ENCODE measurements at regions not wholly inside any gene's neighbourhood (a gene's known extent, or its start where the extent isn't known, plus 50 kb on each side); places are given as distances from the start of the nearest gene placed in this dataset.

GRCh38 chr10:105993609-105994008 is 1170.9 kb downstream of the SORCS1 start:
- in situ Hi-C loops (cut with MboI; ENCODE audit: low pct_unique_long_range_greater_than_20kb, low sequenced_read_pairs, unreplicated experiment): no loop called here
- DNase-seq (ENCODE audit: low spot score): no peak
- TF ChIP-seq CTCF (IDR thresholded peaks at IDR 0.05; ENCODE audit: extremely low read depth, insufficient read depth, missing control alignments): no peak

- no peak for TF ChIP-seq CTCF (IDR thresholded peaks at IDR 0.05; ENCODE audit: extremely low read depth, insufficient read depth, missing control alignments)
- DNase-seq (ENCODE audit: low spot score): no peak
- in situ Hi-C loops (cut with MboI; ENCODE audit: low pct_unique_long_range_greater_than_20kb, low sequenced_read_pairs, unreplicated experiment): no loop called here
Observed at GRCh38 chr10:105992928-105993327, 1171.6 kb downstream of the SORCS1 start.

- in situ Hi-C loops (cut with MboI; ENCODE audit: low pct_unique_long_range_greater_than_20kb, low sequenced_read_pairs, unreplicated experiment): no loop called here
- TF ChIP-seq CTCF (IDR thresholded peaks at IDR 0.05; ENCODE audit: extremely low read depth, insufficient read depth, missing control alignments): no peak
- no peak for DNase-seq (ENCODE audit: low spot score)
Observed at GRCh38 chr10:105990529-105990928, 1174.0 kb downstream of the SORCS1 start.

- no peak for TF ChIP-seq CTCF (IDR thresholded peaks at IDR 0.05; ENCODE audit: extremely low read depth, insufficient read depth, missing control alignments)
- no peak for DNase-seq (ENCODE audit: low spot score)
- in situ Hi-C loops (cut with MboI; ENCODE audit: low pct_unique_long_range_greater_than_20kb, low sequenced_read_pairs, unreplicated experiment): no loop called here
Observed at GRCh38 chr10:105989995-105990394, 1174.5 kb downstream of the SORCS1 start.

- no peak for DNase-seq (ENCODE audit: low spot score)
- TF ChIP-seq CTCF (IDR thresholded peaks at IDR 0.05; ENCODE audit: extremely low read depth, insufficient read depth, missing control alignments): no peak
- in situ Hi-C loops (cut with MboI; ENCODE audit: low pct_unique_long_range_greater_than_20kb, low sequenced_read_pairs, unreplicated experiment): no loop called here
Observed at GRCh38 chr10:105988848-105989247, 1175.7 kb downstream of the SORCS1 start.

- DNase-seq (ENCODE audit: low spot score): no peak
- in situ Hi-C loops (cut with MboI; ENCODE audit: low pct_unique_long_range_greater_than_20kb, low sequenced_read_pairs, unreplicated experiment): no loop called here
- no peak for TF ChIP-seq CTCF (IDR thresholded peaks at IDR 0.05; ENCODE audit: extremely low read depth, insufficient read depth, missing control alignments)
Observed at GRCh38 chr10:105986912-105987635, 1177.4 kb downstream of the SORCS1 start.

Data from GM13977 (cell line).